OCI-LY3 (cell line): ENCODE measurements at regions not wholly inside any gene's neighbourhood (a gene's known extent, or its start where the extent isn't known, plus 50 kb on each side); places are given as distances from the start of the nearest gene placed in this dataset.

Experiments used
- EZH2phosphoT487 ChIP-seq: fragments of 200-600 bp; shearing (Covaris generic); IDR thresholded peaks from 2 replicates; pipeline ENCODE4 v1.6.1; 2018; ENCODE audit warnings: antibody characterized with exemption, mixed run types, low read depth
- TF ChIP-seq, protein P1 (sequence below): fragments of 200-600, 300-600 bp; sonication (generic); IDR thresholded peaks from 2 replicates; pipeline ENCODE4 v1.5.1; 2014; ENCODE audit warnings: antibody characterized with exemption, low read length, low read depth

GRCh38 chr3:145387211-145387610 is 773.8 kb downstream of the PLOD2 start:
- TF ChIP-seq, protein P1, sequence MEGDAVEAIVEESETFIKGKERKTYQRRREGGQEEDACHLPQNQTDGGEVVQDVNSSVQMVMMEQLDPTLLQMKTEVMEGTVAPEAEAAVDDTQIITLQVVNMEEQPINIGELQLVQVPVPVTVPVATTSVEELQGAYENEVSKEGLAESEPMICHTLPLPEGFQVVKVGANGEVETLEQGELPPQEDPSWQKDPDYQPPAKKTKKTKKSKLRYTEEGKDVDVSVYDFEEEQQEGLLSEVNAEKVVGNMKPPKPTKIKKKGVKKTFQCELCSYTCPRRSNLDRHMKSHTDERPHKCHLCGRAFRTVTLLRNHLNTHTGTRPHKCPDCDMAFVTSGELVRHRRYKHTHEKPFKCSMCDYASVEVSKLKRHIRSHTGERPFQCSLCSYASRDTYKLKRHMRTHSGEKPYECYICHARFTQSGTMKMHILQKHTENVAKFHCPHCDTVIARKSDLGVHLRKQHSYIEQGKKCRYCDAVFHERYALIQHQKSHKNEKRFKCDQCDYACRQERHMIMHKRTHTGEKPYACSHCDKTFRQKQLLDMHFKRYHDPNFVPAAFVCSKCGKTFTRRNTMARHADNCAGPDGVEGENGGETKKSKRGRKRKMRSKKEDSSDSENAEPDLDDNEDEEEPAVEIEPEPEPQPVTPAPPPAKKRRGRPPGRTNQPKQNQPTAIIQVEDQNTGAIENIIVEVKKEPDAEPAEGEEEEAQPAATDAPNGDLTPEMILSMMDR = no peak
- TF ChIP-seq EZH2phosphoT487 = no peak
